HEK293 (cell line): ENCODE measurements at regions not wholly inside any gene's neighbourhood (a gene's known extent, or its start where the extent isn't known, plus 50 kb on each side); places are given as distances from the start of the nearest gene placed in this dataset.

Source experiments
- ZIC2 ChIP-seq: fragments of 450-650 bp; formaldehyde crosslinking; IDR thresholded peaks from 2 replicates; pipeline ENCODE4 v1.5.1; 2016; ENCODE audit warnings: missing biosample characterization, missing genetic modification characterization
- ZNF350 ChIP-seq: fragments of 450-650 bp; formaldehyde crosslinking; IDR thresholded peaks from 2 replicates; pipeline ENCODE4 v1.5.0; 2017; ENCODE audit warnings: missing biosample characterization, mild to moderate bottlenecking, missing genetic modification characterization
- TF ChIP-seq, protein P1 (sequence below): fragments of 450-650 bp; formaldehyde crosslinking; IDR thresholded peaks from 2 replicates; pipeline ENCODE4 v1.5.1; 2016; ENCODE audit warnings: missing biosample characterization, missing genetic modification characterization

DNA sequence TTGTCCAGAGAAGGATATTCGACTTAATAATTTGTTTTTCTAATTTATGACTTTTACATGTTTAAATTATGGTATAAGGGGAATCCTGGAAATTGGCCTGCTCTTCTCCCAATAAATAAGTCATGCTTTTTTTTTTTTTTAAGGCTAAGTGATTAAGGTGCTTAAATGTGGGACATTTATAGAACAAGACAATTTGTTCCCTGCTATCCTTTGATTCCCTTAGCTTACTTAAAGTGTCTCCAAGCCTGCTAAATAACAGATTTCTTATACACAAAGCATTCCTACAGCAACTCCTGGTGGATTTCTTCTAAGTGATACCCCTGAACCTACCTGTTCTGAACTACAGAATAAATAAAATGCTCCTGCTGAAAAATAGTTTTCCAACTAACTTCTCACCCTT is 233.0 kb upstream of the UGT8 start:
- TF ChIP-seq, protein P1, sequence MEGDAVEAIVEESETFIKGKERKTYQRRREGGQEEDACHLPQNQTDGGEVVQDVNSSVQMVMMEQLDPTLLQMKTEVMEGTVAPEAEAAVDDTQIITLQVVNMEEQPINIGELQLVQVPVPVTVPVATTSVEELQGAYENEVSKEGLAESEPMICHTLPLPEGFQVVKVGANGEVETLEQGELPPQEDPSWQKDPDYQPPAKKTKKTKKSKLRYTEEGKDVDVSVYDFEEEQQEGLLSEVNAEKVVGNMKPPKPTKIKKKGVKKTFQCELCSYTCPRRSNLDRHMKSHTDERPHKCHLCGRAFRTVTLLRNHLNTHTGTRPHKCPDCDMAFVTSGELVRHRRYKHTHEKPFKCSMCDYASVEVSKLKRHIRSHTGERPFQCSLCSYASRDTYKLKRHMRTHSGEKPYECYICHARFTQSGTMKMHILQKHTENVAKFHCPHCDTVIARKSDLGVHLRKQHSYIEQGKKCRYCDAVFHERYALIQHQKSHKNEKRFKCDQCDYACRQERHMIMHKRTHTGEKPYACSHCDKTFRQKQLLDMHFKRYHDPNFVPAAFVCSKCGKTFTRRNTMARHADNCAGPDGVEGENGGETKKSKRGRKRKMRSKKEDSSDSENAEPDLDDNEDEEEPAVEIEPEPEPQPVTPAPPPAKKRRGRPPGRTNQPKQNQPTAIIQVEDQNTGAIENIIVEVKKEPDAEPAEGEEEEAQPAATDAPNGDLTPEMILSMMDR (tag by site-specific recombination), result no peak
- TF ChIP-seq ZNF350 (tag by site-specific recombination) (no peak), ZIC2 (tag by site-specific recombination) (no peak)
